HS-27A (cell line): ENCODE measurements at regions not wholly inside any gene's neighbourhood (a gene's known extent, or its start where the extent isn't known, plus 50 kb on each side); places are given as distances from the start of the nearest gene placed in this dataset.
"Not testable (repeated sequence)": the region's sequence is repeated elsewhere in the genome, so short reads cannot be mapped to it uniquely, and the experiment has no call there.

Source experiments
- DNase-seq: peaks from one replicate; pipeline ENCODE4 v3.0.0-alpha.2; 2012; ENCODE audit warnings: low read depth, missing footprints

DNA sequence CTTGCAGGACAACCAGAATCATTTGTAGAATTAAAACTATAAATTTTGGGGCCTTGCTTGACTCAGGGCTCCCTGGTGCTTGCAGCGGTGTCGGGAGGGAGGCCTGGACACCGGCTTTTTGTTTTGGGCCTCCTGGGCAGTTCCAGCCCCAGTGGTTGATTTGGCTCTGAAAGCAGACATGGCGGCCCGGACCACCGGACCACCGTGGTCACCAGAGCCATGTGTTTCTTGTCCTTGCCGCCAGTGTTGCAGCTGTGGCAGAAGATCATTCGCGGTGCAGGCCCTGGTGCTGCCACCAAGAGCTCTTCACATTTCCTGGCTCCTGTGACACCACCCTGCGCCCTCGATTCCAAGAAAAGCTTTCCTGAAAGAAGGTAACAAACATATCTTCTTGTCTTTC, 484.8 kb downstream of the BRINP3 start:
- DNase-seq = no peak

DNA sequence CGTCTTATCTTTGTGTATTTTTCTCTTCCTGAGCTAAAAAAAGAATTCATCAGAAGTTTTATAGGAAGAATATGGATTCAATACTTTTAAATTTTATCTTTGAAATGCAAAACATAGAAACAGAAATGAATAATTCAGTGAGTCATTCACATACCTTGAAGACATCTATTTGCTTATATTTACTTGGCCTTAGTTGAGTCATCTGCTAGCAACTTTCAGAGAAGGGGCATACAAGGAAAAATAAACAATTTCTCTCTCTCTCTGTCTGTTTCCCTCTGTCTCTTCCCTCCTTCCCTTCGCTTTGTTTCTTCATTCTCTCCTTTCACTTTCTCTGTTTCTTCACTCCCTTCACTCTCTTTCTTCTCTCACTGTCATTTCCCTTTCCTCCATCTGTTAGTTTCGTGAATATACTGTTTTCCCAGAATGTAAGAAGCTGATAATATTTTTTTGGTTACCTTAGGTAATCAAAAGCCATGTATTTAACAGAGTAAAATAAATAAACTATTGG, 477.2 kb downstream of the BRINP3 start:
- DNase-seq = no peak

DNA sequence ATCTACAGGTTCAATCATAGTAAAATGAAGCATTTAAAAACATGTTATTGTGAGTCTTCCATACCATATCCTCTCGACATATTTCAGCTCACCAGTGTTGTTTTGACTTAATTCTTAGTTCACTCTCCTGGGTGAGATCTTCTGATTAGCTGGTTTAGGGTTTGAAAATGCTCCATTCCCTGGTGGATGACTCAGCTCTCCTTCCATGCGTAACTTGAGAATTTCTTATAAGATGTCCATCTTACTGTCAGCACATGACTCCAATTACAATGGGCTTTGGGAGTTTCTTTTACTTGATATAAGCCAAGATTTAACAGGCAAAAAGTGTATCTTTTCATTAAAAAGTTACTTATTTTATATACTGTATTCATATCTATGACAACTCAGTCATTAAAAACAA, 476.5 kb downstream of the BRINP3 start:
- DNase-seq = peak; percentile 22

DNA sequence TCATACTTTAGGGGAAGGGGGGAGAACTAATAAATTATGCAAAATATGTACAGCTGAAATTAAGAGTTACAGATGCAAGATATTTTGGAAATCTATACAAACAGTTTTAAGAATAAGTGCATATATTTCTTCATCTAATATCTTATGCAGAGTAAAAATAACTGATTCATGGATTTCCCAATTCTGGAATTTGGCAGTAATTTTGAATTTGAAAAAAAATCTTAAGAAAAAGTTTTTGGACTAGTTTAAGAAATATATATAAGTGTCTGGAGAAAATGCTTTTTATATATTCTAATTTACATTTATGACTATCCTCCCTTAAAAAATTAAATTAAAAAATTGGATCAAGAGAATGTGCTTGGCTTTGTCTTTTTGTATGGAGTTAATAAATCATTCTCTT, 474.3 kb downstream of the BRINP3 start:
- DNase-seq = no peak

DNA sequence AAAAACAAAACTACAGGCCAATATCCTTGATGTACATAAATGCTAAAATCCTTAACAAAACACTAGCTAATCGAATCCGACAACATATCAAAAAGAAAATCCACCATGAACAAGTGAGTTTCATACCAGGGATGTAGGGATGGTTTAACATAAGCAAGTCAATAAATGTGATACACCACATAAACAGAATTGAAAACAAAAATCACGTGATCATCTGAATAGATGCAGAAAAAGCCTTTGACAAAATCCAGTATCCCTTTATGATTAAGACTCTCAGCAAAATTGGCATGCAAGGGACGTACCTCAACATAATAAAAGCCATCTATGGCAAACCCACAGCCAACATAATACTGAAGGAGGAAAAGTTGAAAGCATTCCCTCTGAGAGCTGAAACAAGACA, 466.1 kb downstream of the BRINP3 start:
- no peak for DNase-seq

DNA sequence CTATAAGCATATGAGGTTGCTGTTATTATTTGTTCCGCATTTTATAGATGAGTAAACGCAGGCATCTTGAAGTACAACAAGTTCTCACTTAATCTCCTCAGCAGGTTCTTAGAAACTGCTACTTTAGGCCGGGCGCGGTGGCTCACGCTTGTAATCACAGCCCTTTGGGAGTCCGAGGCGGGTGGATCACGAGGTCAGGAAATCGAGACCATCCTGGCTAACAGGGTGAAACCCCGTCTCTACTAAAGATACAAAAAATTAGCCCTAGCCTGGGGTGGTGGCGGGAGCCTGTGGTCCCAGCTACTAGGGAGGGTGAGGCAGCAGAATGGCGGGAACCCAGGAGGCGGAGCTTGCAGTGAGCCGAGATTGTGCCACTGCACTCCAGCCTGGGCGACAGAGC, 458.5 kb downstream of the BRINP3 start:
- not testable (repeated sequence) for DNase-seq

DNA sequence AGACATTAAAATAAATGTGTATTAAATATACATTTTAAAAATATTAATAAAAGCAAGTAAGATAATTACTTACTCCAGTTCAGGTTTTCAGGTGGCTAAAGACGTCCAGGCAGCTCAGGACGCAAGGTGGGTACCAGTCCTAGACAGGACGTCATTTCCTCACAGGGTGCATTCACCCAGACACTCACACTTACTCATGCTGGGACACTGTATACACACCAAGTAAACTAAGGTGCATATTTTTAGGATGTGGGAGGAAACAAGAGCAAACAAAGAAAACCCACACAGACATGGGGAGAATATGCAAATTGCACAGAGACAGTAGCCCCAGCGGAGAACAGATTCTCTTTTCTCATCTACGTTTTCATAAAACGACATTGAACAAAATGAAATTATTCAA, 457.9 kb downstream of the BRINP3 start:
- no peak for DNase-seq

DNA sequence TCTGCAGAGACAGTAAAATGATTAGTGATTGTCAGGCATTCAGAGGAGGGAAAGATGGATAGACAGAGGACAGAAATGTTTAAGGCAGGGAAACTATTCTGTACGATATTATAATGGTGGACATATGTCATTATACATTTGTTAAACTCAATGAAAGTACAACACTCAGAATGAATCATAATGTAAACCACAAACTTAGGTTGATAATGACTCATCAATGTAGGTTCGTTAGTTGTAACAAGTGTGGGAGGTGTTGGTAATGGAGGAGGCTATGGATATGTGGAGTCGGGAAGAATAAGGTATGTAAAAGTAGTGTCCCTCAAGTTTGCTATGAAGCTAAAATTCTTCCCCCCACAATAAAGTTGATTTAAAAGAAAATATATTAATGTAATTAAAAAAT, 455.0 kb downstream of the BRINP3 start:
- DNase-seq = no peak

DNA sequence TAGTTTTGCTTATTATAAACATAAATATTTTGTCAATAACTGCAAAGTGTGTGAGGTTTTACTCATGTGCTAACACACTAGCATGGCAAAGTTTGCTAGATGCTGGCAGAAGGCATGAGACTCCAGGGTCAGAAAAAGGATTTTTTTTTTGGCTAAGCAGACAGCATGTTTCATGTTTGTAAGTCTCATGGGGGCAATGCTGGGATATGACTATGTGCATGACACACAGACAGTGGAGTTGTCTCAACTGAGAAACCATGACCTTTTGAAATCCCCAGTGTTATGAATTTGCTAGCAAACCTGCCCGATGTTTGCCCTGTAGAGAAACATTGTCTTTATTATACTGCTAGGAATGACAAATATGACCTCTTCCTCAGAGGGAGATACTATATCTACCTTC, 448.2 kb downstream of the BRINP3 start:
- DNase-seq = no peak

DNA sequence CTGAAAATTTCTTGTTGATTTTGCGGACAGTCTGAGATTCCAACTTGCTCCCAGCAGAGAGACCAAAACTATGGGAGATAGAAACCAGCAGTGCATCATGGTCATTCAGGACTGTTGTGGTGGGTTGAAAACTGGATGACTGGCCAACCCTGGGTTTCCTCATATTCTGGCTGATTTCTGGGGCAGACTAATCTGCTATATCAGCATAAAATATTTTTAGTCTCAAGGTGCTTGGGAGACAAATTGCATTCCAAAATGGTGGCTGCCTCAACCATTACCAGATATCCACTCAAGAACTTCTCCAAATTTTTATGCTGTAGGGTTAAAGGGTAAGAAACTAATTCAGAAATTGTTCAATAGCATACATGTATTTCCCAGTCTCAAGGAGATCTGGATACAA, 434.0 kb downstream of the BRINP3 start:
- no peak for DNase-seq

DNA sequence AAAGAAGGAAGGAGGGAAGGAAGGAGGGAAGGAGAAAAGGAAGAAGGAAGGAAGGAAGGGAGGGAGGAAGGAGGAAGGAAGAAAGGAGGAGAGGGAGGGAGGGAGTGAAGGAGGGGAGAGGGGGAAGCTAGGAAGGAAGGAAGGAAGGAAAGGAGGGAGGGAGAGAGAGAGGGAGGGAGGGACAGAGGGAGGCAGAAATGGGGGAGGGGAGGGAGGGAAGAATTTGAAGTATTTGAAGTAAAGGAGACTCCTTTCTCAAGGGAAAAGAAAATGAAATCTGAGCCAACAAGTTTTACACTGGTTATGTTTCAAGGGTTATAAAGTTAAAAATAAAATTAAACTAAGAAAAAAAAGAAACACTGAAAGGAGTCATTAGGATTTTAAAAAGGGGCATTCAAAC, 431.4 kb downstream of the BRINP3 start:
- no peak for DNase-seq
